Stimulated activated CD8-positive, alpha-beta memory T cell treated with anti-CD3 and anti-CD28 coated beads, Interleukin-4, amount 100 ng/mL, for 24 hours (primary cell): ENCODE measurements at regions not wholly inside any gene's neighbourhood (a gene's known extent, or its start where the extent isn't known, plus 50 kb on each side); places are given as distances from the start of the nearest gene placed in this dataset.

Experiments used
- DNase-seq: peaks from one replicate; pipeline ENCODE4 v3.0.0-alpha.2; 2020; ENCODE audit warnings: low read depth

DNA sequence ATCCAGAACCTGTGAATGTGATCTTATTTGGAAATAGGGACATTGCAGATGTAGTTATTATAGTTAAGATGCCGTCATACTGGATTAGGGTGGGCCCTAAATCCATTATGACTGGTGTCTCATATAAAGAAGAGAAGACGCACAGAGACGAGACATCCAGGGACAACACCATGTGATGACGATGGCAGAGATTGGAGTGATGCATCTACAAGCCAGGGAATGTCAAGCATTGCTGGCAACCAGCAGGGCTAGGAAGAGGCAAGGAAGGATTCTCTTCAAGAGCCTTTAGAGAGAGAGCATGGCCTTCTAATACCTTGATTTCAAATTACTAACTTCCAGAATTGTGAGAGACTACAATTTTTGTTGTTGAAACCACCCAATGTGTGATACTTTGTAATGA lies 345.8 kb downstream of the PTEN start:
- no peak for DNase-seq

DNA sequence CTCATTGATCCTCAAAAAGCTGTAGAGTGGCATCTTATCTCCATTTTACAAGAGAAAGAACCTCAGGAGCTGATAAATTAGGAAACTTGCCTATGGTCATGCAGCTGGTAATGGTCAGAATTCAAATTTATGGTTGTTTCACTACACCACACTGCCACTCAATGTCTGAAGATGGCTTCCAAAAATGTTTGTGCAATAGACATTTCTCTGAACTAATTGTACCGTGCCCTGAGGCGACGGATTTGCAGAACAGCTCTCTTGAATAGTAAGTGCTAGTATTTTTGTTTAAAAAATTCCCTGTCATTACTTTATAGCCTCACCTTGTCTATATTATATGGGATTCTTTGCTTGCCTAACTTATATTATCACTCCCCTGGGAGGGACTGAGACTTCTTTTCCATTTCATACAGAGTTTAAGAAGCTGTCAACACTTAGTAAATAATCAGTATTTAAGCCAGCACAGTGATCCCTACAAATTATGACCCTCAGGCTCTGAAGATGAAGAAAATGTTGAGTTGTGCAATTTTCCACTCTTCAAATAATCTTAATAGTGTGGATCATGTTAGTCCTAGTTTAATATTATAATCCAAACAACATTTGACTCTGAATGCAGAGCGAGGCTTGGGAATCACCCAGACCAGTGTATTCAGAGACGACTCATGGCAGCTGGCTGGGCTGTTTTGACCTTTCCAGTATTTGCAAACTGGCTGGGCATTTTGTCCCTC lies 346.6 kb downstream of the PTEN start:
- no peak for DNase-seq

- no peak for DNase-seq
Measured at GRCh38 chr10:88211230-88211629, 347.8 kb downstream of the PTEN start.

GRCh38 chr10:88212069-88212468 lies 348.6 kb downstream of the PTEN start:
- no peak for DNase-seq

DNA sequence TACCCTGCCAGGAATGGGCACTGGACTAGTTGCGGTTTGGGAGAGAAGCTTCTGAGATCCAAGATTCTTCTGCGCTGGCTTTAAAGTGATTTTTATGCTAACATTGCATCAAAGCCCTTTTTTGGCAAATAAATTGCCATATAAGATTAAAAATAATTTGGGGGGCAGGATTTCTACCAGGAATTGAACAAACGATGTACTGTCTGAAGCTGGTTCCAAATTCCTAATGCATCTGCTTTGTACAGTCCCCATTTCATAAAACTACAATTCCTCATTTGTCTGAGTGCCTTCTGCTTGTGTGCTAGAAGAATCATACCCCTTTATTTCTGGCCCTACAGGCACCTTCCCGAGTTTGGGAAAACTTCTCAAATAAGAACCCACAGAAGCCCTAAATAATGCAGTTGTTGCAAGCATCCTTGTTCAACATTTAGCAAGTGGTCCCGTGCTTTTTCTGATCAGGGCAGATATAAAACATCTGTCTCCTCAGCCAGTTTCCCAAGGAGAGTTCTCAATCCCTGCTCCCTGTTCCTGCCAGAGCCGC lies 349.7 kb downstream of the PTEN start:
- DNase-seq: no peak

GRCh38 chr10:88216976-88217375 lies 353.6 kb downstream of the PTEN start:
- no peak for DNase-seq

GRCh38 chr10:88218362-88218761 lies 354.9 kb downstream of the PTEN start:
- DNase-seq: no peak

DNA sequence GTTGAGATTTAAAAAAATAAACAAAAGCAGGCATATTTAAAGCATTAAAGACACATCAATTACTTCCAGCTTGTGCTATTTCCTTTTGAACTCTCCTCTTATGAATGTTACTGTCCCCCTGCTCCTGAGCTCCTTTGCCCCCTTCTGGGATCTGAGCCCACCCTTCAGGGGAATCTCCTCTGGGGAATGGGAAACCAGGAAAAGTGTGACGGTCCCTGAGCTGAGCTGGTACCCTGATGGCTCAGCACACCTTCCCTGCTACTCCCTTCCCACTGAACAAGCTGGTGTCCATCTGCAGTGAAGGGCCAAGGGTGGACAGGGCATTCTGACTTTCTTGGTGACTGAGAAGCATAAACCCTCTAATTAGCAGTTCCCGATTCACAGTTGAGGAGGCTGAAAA lies 356.3 kb downstream of the PTEN start:
- no peak for DNase-seq

GRCh38 chr10:88221010-88221973 lies 357.9 kb downstream of the PTEN start:
- no peak for DNase-seq

DNA sequence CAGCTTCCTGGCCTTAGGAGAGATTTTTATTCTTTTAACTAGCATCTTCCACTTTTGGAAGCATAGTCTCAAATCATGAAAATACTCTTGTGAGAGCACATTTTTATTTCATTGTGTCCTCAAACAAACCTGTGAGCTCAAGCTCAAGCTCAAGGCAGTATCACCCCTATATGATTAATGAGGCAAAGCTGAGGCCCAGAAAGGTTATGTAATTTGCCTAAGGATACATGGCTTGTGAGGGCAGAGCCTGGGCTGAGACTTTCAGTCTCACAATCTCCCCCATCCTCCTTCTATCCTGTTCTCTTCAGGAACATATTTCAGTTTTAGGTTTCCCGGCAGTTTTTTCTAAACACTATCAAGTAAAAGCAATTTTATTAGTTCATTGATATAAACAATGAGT lies 359.5 kb downstream of the PTEN start:
- no peak for DNase-seq
